GM18517 (cell line): ENCODE measurements at regions not wholly inside any gene's neighbourhood (a gene's known extent, or its start where the extent isn't known, plus 50 kb on each side); places are given as distances from the start of the nearest gene placed in this dataset.
"Not testable (repeated sequence)": the region's sequence is repeated elsewhere in the genome, so short reads cannot be mapped to it uniquely, and the experiment has no call there.

ENCODE experiments used
- ATAC-seq: cut with Tn5 transposase; IDR thresholded peaks from one replicate; pipeline ENCODE4 v1.9.1; 2021; ENCODE audit warnings: mild to moderate bottlenecking, moderate library complexity; ENCODE audit not compliant: unreplicated experiment

GRCh38 chr6:81145506-81145905, 607.0 kb downstream of the TENT5A start:
- ATAC-seq: no peak

GRCh38 chr6:81144346-81144745, 608.1 kb downstream of the TENT5A start:
- no peak for ATAC-seq

- ATAC-seq: no peak
Measured at GRCh38 chr6:81138236-81138635, 614.2 kb downstream of the TENT5A start.

DNA sequence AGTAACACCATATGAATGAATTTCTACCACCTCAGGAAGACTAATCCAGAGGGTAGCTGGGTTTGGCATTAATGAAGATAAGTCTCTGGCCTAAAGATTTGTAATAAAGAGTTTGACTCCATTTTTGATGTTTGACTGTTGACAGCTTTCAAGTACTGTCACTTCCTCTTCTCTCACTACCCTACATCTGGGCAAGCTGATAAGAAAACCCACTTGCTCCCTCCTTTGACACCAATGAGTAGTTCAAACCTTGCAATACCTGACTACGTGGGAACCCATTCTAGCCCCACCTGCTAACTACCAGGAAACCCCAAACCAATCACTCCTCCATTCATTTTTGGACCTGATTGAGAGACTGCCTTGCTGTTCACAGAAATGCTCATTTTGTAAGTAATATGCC, 621.5 kb downstream of the TENT5A start:
- no peak for ATAC-seq

DNA sequence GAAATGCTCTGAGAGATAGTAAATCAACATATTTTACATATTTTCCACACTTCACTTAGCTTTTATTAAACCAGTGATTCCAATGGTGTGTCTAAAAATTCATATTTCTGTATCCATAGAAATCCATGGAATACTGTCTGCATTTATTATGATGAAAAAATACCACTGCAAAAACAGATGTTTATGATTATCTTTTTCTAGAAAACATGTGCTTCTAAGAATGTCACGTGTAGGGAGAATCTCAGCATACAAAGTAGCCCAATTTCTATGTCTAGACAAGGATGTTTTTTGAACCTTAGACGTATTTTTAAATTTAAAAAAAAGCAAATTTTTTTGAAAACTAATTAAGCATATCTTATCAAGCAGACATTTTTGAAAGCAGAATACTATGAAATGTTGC, 622.4 kb downstream of the TENT5A start:
- ATAC-seq: no peak

- no peak for ATAC-seq
Measured at GRCh38 chr6:81128671-81129070, 623.8 kb downstream of the TENT5A start.

DNA sequence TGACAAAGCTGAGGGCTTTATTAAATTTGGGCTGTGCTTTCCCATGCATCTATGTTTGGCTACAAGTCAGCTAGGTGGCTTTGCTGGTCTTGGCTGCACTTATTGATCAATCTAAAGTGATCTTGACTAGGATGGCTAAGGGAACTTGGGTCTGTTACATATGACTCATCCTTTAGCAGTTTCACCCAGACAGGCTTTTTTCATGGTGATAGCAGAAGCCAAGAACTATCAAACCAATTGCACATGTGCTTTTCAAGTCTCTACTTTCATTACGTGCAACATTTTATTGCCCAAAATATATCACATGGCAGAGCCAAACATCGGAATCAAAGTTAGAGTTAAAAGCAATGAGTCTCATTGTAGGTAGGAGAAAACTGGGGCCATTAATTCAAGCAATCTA, 626.3 kb downstream of the TENT5A start:
- no peak for ATAC-seq

GRCh38 chr6:81120280-81120679, 632.2 kb downstream of the TENT5A start:
- ATAC-seq: no peak

GRCh38 chr6:81105998-81106397, 646.5 kb downstream of the TENT5A start:
- no peak for ATAC-seq

GRCh38 chr6:81098109-81098814, 654.2 kb downstream of the TENT5A start:
- ATAC-seq: no peak

- ATAC-seq: not testable (repeated sequence)
Measured at GRCh38 chr6:81096464-81096863, 656.0 kb downstream of the TENT5A start.

GRCh38 chr6:81093051-81093450, 659.4 kb downstream of the TENT5A start:
- ATAC-seq: no peak

GRCh38 chr6:81088145-81088544, 664.3 kb downstream of the TENT5A start:
- ATAC-seq: no peak

- ATAC-seq: no peak
Measured at GRCh38 chr6:81086991-81087390, 665.5 kb downstream of the TENT5A start.

- ATAC-seq: no peak
Measured at GRCh38 chr6:81085431-81085790, 667.1 kb downstream of the TENT5A start.

- no peak for ATAC-seq
Measured at GRCh38 chr6:81084776-81085430, 667.6 kb downstream of the TENT5A start.

GRCh38 chr6:81075974-81076373, 676.5 kb downstream of the TENT5A start:
- ATAC-seq: no peak

- ATAC-seq: no peak
Measured at GRCh38 chr6:81073318-81073717, 679.2 kb downstream of the TENT5A start.

DNA sequence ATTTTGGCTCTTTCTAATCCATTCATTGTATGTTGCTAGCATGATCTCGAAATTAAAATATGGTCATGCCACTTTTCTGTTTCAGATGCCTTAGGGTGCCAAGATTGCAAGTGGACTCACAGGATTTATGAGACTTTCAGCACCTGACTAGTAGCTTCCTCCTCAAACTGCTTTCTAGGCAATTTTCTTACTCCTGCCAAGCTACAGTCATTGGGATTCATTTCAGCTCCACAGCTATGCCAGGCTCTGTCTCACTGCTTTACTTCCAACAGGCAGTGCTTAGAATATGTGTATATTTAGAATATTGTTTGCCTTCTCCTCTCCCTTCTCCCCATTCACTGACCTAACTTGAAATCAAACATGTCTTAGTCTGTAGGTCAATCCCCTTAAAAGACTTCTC, 681.4 kb downstream of the TENT5A start:
- ATAC-seq: no peak

DNA sequence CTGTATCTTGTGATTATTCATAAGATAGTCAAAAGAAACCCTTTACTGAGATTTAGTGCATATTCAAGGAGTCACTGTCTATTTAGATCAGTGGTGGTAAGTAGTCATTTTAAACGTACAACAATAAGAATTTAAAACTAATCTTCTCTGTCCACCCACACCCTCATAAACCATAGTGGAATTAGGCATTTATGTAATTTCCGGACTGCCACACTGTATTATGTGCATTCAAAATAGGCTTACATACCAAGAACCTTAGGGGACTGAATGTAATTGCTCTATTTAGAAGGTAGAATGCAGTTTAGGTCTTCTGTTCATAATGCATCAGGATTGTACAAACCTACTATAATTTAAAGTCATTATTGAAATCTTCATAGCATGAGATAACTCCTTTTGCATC, 685.4 kb downstream of the TENT5A start:
- no peak for ATAC-seq

DNA sequence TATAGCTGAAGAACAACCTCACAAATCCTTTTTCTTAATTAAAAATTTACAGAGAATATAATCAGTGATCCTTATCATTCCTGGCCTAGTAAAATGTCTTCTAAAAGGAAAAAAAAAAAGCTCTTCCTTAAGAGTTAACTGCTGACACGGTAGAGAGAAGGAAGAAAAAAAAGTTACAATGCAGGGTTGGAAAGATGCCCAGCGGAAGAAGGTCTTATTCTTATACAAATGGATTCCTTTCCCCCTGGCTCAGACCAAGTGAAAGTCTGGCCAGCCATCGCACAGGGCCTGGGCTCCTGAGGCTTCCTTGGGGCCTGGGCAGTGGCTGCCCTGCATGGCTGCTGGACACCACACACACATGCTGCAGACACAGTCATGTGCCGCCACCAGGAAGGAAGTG, 688.6 kb downstream of the TENT5A start:
- ATAC-seq: no peak

DNA sequence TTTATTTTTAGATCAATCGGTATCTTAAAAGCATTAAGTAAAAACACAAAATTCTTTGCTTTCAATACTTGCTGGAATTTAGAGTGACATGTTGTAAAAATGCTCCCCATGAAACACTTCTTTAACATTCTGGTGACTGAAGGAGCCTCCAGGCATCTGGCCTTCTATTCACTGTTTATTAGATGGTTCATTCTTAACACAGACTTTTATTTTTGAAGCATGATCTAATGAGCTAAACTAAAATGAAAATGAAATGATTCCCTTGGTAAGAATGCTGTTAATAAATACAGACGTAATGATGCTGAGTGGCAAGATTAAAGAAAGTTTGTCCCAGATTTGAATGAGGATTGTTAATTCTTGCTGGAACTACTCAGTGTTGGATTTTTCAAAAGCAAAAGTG, 698.4 kb downstream of the TENT5A start:
- no peak for ATAC-seq

DNA sequence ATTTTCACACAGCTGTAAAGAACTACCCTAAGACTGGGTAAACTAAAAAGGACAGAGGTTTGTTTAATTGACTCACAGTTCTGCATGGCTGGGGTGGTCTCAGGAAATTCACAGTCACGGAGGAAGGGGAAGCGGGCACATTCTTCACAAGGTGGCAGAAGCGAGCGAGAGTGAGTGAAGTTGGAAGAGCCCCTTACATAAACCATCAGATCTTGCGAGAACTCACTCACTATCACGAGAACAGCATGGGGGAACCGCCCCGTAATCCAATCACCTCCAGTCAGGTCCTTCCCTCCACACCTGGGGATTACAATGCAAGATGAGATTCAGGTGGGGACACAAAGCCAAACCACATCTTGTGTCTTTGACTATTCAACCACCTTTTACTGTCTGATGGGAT, 700.5 kb downstream of the TENT5A start:
- ATAC-seq: no peak
